GM23338 (cell line): ENCODE measurements at regions not wholly inside any gene's neighbourhood (a gene's known extent, or its start where the extent isn't known, plus 50 kb on each side); places are given as distances from the start of the nearest gene placed in this dataset.

Experiments
- ATAC-seq: fragments of 200-7000 bp; cut with Tn5 transposase; 3 replicates; pipeline ENCODE4 v1.9.1; 2020
- DNase-seq: peaks from one replicate; pipeline ENCODE4 v3.0.0-alpha.2; 2015; ENCODE audit warnings: low spot score
- H2AFZ ChIP-seq: fragments of 200-600 bp; sonication (generic); 2 replicates; pipeline ENCODE4 v1.8.0; 2016; ENCODE audit warnings: antibody characterized with exemption, mild to moderate bottlenecking, moderate library complexity
- H3F3A ChIP-seq: fragments of 200-600 bp; sonication (generic); replicated peaks from 2 replicates; pipeline ENCODE4 v1.8.0; 2017; ENCODE audit warnings: antibody characterized with exemption, mixed run types, low read depth
- H3K27ac ChIP-seq: fragments of 200-600 bp; sonication (generic); 2 replicates; pipeline ENCODE4 v1.6.1; 2016; ENCODE audit warnings: low read depth
- H3K27me3 ChIP-seq: fragments of 200-600 bp; sonication (generic); 2 replicates; pipeline ENCODE4 v1.8.0; 2016; ENCODE audit warnings: mild to moderate bottlenecking, mixed run types, moderate library complexity; ENCODE audit not compliant: insufficient read depth
- H3K36me3 ChIP-seq: fragments of 200-600 bp; sonication (generic); 2 replicates; pipeline ENCODE4 v1.8.0; 2016; ENCODE audit warnings: mild to moderate bottlenecking; ENCODE audit not compliant: insufficient read depth
- H3K4me1 ChIP-seq: fragments of 200-600 bp; sonication (generic); 2 replicates; pipeline ENCODE4 v1.8.0; 2016; ENCODE audit warnings: mild to moderate bottlenecking, moderate library complexity; ENCODE audit not compliant: insufficient read depth
- H3K4me2 ChIP-seq: fragments of 200-600 bp; sonication (generic); 2 replicates; pipeline ENCODE4 v1.7.1; 2017; ENCODE audit warnings: mixed run types
- H3K4me3 ChIP-seq: fragments of 200-600 bp; sonication (generic); 2 replicates; pipeline ENCODE4 v1.6.1; 2016; ENCODE audit warnings: mixed run types
- H3K79me2 ChIP-seq: fragments of 200-600 bp; sonication (generic); replicated peaks from 2 replicates; pipeline ENCODE4 v1.8.0; 2017; ENCODE audit warnings: mild to moderate bottlenecking; ENCODE audit not compliant: insufficient read depth
- H3K9me2 ChIP-seq: fragments of 200-600 bp; sonication (generic); 2 replicates; pipeline ENCODE4 v1.8.0; 2017; ENCODE audit not compliant: insufficient read depth
- H4K20me1 ChIP-seq: fragments of 200-600 bp; sonication (generic); replicated peaks from 2 replicates; pipeline ENCODE4 v1.8.0; 2017; ENCODE audit warnings: mild to moderate bottlenecking; ENCODE audit not compliant: insufficient read depth
- H3K27ac Mint-ChIP-seq: 2 replicates; pipeline ENCODE4 v1.8.0; 2020; ENCODE audit warnings: inconsistent platforms, mild to moderate bottlenecking, moderate library complexity, mixed read lengths
- H3K27me3 Mint-ChIP-seq: 3 replicates; pipeline ENCODE4 v1.8.0; 2022; ENCODE audit warnings: low read depth, mild to moderate bottlenecking, moderate library complexity, mixed read lengths, inconsistent platforms; ENCODE audit not compliant: insufficient read depth, poor library complexity
- H3K36me3 Mint-ChIP-seq: 3 replicates; pipeline ENCODE4 v1.8.0; 2021; ENCODE audit warnings: low read depth, mild to moderate bottlenecking, inconsistent platforms, moderate library complexity, mixed read lengths
- H3K4me1 Mint-ChIP-seq: 3 replicates; pipeline ENCODE4 v1.8.0; 2020; ENCODE audit warnings: mild to moderate bottlenecking, inconsistent platforms, mixed read lengths
- H3K4me3 Mint-ChIP-seq: 3 replicates; pipeline ENCODE4 v1.8.0; 2021; ENCODE audit warnings: moderate library complexity, mild to moderate bottlenecking, inconsistent platforms, mixed read lengths
- H3K9me3 Mint-ChIP-seq: 3 replicates; pipeline ENCODE4 v1.8.0; 2020; ENCODE audit warnings: moderate library complexity, mild to moderate bottlenecking, inconsistent platforms, mixed read lengths
- CREB1 ChIP-seq: fragments of 250-450 bp; sonication (Bioruptor Pico); IDR thresholded peaks from 2 replicates; pipeline ENCODE4 v1.5.0; 2020; ENCODE audit warnings: low read depth, mild to moderate bottlenecking, moderate library complexity
- EZH2 ChIP-seq: fragments of 200-600 bp; sonication (generic); IDR thresholded peaks from one replicate; pipeline ENCODE4 v1.8.0; 2017; ENCODE audit warnings: antibody characterized with exemption, mild to moderate bottlenecking, low read depth; ENCODE audit not compliant: unreplicated experiment
- EZH2phosphoT487 ChIP-seq: fragments of 200-600 bp; sonication (generic); IDR thresholded peaks from one replicate; pipeline ENCODE4 v1.8.1; 2018; ENCODE audit warnings: antibody characterized with exemption; ENCODE audit not compliant: unreplicated experiment
- JUNB ChIP-seq: IDR thresholded peaks from one replicate; pipeline ENCODE4 v1.6.1; 2016; ENCODE audit warnings: antibody characterized with exemption; ENCODE audit not compliant: unreplicated experiment
- POLR2AphosphoS5 ChIP-seq: IDR thresholded peaks from 2 replicates; pipeline ENCODE4 v1.6.1; 2016; ENCODE audit warnings: antibody characterized with exemption, low read depth
- STAT1 ChIP-seq: IDR thresholded peaks from one replicate; pipeline ENCODE4 v1.6.1; 2016; ENCODE audit warnings: antibody characterized with exemption; ENCODE audit not compliant: unreplicated experiment
- ZNF114 ChIP-seq: fragments of 250-450 bp; sonication (Bioruptor Pico); IDR thresholded peaks from 2 replicates; pipeline ENCODE4 v1.5.0; 2020; ENCODE audit warnings: mild to moderate bottlenecking, moderate library complexity
- ZNF331 ChIP-seq: fragments of 250-450 bp; sonication (Bioruptor Pico); IDR thresholded peaks from 2 replicates; pipeline ENCODE4 v1.5.0; 2020; ENCODE audit warnings: low read depth, mild to moderate bottlenecking, moderate library complexity
- TF ChIP-seq, protein P1 (sequence below): IDR thresholded peaks from one replicate; pipeline ENCODE4 v1.6.1; 2018; ENCODE audit warnings: antibody characterized with exemption; ENCODE audit not compliant: unreplicated experiment
- TF ChIP-seq, protein P2 (sequence below): fragments of 250-450 bp; sonication (Bioruptor Pico); IDR thresholded peaks from 2 replicates; pipeline ENCODE4 v1.5.0; 2020; ENCODE audit warnings: mild to moderate bottlenecking, moderate library complexity
- TF ChIP-seq, protein P3 (sequence below), 2 experiments: fragments of 200-600 bp in 1 of 2; sonication (generic) in 1 of 2; conservative IDR thresholded peaks; 2 replicates each; pipeline versions ENCODE4 v1.5.1 to v1.6.1; 2016 to 2017; ENCODE audit warnings: antibody characterized with exemption in 2 of 2, low read depth in 2 of 2, mild to moderate bottlenecking in 2 of 2, moderate library complexity in 1 of 2

DNA sequence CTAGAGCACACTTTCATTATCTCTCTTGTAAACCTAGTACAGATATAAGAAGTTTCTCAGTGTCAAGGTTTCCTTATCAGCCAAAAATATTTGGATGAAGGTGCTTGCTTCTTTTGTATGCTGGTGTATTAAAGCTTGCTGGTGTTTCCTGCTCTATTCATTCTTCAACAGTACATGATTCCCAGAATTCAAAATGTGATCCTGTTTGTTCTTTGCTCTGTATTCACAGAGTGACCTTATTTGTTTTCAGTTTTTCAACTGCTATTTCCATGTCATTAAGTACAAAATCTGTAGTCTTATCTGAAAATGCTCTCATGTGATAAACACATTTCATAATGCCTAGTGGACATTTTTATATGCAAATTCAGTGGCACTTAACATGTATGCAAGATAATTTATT is 1185.8 kb downstream of the SUCLG1 start:
- peaks cover 20% of the 10 kb centered on the region; the same call in 1 of the 2 replicates for H3K9me2 ChIP-seq
- no peaks in the 10 kb centered on the region; the same call in 2 of the 3 replicates for H3K36me3 Mint-ChIP-seq
- DNase-seq, result no peak
- no peak for ATAC-seq
- H3K27ac Mint-ChIP-seq, result no peak overlapping the region
- H3K4me3 ChIP-seq, result no peak overlapping the region
- H3K4me1 ChIP-seq, result 0 out of 2 replicates have a peak, but pooled peaks cover 8% of the 10 kb centered on the region
- peaks cover 6% of the 10 kb centered on the region; the same call in 2 of the 3 replicates for H3K4me1 Mint-ChIP-seq
- H4K20me1 ChIP-seq, result no peaks in the 10 kb centered on the region
- H3K79me2 ChIP-seq, result no peaks in the 10 kb centered on the region
- TF ChIP-seq POLR2AphosphoS5 (no peak), ZNF331 (CRISPR knock-in tag) (no peak), STAT1 (no peak), EZH2 (no peak), CREB1 (CRISPR knock-in tag) (no peak), ZNF114 (no peak), JUNB (no peak), EZH2phosphoT487 (no peak)
- TF ChIP-seq, protein P1, sequence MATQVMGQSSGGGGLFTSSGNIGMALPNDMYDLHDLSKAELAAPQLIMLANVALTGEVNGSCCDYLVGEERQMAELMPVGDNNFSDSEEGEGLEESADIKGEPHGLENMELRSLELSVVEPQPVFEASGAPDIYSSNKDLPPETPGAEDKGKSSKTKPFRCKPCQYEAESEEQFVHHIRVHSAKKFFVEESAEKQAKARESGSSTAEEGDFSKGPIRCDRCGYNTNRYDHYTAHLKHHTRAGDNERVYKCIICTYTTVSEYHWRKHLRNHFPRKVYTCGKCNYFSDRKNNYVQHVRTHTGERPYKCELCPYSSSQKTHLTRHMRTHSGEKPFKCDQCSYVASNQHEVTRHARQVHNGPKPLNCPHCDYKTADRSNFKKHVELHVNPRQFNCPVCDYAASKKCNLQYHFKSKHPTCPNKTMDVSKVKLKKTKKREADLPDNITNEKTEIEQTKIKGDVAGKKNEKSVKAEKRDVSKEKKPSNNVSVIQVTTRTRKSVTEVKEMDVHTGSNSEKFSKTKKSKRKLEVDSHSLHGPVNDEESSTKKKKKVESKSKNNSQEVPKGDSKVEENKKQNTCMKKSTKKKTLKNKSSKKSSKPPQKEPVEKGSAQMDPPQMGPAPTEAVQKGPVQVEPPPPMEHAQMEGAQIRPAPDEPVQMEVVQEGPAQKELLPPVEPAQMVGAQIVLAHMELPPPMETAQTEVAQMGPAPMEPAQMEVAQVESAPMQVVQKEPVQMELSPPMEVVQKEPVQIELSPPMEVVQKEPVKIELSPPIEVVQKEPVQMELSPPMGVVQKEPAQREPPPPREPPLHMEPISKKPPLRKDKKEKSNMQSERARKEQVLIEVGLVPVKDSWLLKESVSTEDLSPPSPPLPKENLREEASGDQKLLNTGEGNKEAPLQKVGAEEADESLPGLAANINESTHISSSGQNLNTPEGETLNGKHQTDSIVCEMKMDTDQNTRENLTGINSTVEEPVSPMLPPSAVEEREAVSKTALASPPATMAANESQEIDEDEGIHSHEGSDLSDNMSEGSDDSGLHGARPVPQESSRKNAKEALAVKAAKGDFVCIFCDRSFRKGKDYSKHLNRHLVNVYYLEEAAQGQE, result no peak
- TF ChIP-seq, protein P2, sequence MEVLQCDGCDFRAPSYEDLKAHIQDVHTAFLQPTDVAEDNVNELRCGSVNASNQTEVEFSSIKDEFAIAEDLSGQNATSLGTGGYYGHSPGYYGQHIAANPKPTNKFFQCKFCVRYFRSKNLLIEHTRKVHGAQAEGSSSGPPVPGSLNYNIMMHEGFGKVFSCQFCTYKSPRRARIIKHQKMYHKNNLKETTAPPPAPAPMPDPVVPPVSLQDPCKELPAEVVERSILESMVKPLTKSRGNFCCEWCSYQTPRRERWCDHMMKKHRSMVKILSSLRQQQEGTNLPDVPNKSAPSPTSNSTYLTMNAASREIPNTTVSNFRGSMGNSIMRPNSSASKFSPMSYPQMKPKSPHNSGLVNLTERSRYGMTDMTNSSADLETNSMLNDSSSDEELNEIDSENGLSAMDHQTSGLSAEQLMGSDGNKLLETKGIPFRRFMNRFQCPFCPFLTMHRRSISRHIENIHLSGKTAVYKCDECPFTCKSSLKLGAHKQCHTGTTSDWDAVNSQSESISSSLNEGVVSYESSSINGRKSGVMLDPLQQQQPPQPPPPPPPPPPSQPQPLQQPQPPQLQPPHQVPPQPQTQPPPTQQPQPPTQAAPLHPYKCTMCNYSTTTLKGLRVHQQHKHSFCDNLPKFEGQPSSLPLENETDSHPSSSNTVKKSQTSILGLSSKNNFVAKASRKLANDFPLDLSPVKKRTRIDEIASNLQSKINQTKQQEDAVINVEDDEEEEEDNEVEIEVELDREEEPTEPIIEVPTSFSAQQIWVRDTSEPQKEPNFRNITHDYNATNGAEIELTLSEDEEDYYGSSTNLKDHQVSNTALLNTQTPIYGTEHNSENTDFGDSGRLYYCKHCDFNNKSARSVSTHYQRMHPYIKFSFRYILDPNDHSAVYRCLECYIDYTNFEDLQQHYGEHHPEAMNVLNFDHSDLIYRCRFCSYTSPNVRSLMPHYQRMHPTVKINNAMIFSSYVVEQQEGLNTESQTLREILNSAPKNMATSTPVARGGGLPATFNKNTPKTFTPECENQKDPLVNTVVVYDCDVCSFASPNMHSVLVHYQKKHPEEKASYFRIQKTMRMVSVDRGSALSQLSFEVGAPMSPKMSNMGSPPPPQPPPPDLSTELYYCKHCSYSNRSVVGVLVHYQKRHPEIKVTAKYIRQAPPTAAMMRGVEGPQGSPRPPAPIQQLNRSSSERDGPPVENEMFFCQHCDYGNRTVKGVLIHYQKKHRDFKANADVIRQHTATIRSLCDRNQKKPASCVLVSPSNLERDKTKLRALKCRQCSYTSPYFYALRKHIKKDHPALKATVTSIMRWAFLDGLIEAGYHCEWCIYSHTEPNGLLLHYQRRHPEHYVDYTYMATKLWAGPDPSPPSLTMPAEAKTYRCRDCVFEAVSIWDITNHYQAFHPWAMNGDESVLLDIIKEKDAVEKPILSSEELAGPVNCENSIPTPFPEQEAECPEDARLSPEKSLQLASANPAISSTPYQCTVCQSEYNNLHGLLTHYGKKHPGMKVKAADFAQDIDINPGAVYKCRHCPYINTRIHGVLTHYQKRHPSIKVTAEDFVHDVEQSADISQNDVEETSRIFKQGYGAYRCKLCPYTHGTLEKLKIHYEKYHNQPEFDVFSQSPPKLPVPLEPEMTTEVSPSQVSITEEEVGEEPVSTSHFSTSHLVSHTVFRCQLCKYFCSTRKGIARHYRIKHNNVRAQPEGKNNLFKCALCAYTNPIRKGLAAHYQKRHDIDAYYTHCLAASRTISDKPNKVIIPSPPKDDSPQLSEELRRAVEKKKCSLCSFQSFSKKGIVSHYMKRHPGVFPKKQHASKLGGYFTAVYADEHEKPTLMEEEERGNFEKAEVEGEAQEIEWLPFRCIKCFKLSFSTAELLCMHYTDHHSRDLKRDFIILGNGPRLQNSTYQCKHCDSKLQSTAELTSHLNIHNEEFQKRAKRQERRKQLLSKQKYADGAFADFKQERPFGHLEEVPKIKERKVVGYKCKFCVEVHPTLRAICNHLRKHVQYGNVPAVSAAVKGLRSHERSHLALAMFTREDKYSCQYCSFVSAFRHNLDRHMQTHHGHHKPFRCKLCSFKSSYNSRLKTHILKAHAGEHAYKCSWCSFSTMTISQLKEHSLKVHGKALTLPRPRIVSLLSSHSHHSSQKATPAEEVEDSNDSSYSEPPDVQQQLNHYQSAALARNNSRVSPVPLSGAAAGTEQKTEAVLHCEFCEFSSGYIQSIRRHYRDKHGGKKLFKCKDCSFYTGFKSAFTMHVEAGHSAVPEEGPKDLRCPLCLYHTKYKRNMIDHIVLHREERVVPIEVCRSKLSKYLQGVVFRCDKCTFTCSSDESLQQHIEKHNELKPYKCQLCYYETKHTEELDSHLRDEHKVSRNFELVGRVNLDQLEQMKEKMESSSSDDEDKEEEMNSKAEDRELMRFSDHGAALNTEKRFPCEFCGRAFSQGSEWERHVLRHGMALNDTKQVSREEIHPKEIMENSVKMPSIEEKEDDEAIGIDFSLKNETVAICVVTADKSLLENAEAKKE (CRISPR knock-in tag), result no peak
- TF ChIP-seq, protein P3, sequence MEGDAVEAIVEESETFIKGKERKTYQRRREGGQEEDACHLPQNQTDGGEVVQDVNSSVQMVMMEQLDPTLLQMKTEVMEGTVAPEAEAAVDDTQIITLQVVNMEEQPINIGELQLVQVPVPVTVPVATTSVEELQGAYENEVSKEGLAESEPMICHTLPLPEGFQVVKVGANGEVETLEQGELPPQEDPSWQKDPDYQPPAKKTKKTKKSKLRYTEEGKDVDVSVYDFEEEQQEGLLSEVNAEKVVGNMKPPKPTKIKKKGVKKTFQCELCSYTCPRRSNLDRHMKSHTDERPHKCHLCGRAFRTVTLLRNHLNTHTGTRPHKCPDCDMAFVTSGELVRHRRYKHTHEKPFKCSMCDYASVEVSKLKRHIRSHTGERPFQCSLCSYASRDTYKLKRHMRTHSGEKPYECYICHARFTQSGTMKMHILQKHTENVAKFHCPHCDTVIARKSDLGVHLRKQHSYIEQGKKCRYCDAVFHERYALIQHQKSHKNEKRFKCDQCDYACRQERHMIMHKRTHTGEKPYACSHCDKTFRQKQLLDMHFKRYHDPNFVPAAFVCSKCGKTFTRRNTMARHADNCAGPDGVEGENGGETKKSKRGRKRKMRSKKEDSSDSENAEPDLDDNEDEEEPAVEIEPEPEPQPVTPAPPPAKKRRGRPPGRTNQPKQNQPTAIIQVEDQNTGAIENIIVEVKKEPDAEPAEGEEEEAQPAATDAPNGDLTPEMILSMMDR (conservative IDR thresholded peaks at IDR 0.05; ENCODE audit: low read depth in 2 of 2), result no peak
- no peak overlapping the region for H3K4me2 ChIP-seq
- no peaks in the 10 kb centered on the region for H3F3A ChIP-seq
- H3K27ac ChIP-seq, result no peak overlapping the region
- no peaks in the 10 kb centered on the region for H3K27me3 ChIP-seq
- H3K27me3 Mint-ChIP-seq, result no peaks in the 10 kb centered on the region
- H3K36me3 ChIP-seq, result no peaks in the 10 kb centered on the region
- no peaks in the 10 kb centered on the region; the same call in 2 of the 3 replicates for H3K9me3 Mint-ChIP-seq
- H3K4me3 Mint-ChIP-seq, result no peak overlapping the region
- no peak overlapping the region for H2AFZ ChIP-seq
